GM19043 (cell line): ENCODE measurements at regions not wholly inside any gene's neighbourhood (a gene's known extent, or its start where the extent isn't known, plus 50 kb on each side); places are given as distances from the start of the nearest gene placed in this dataset.
"Not testable (repeated sequence)": the region's sequence is repeated elsewhere in the genome, so short reads cannot be mapped to it uniquely, and the experiment has no call there.

Source experiments
- ATAC-seq: cut with Tn5 transposase; IDR thresholded peaks from one replicate; pipeline ENCODE4 v1.9.1; 2021; ENCODE audit warnings: low read depth; ENCODE audit not compliant: unreplicated experiment

GRCh38 chr11:127996825-127997224 lies 590.5 kb downstream of the ETS1 start:
- no peak for ATAC-seq

GRCh38 chr11:127995921-127996320 lies 591.4 kb downstream of the ETS1 start:
- ATAC-seq: no peak

- ATAC-seq: no peak
Observed at GRCh38 chr11:127994736-127995135, 592.6 kb downstream of the ETS1 start.

GRCh38 chr11:127993788-127994187 lies 593.6 kb downstream of the ETS1 start:
- no peak for ATAC-seq

- ATAC-seq: no peak
Observed at GRCh38 chr11:127993281-127993680, 594.1 kb downstream of the ETS1 start.

GRCh38 chr11:127986073-127986472 lies 601.3 kb downstream of the ETS1 start:
- no peak for ATAC-seq

GRCh38 chr11:127972816-127973215 lies 614.5 kb downstream of the ETS1 start:
- no peak for ATAC-seq

- no peak for ATAC-seq
Observed at GRCh38 chr11:127971448-127971847, 615.9 kb downstream of the ETS1 start.

- no peak for ATAC-seq
Observed at GRCh38 chr11:127966821-127967220, 620.5 kb downstream of the ETS1 start.

GRCh38 chr11:127965939-127966668 lies 621.3 kb downstream of the ETS1 start:
- no peak for ATAC-seq

GRCh38 chr11:127962416-127962815 lies 624.9 kb downstream of the ETS1 start:
- no peak for ATAC-seq

GRCh38 chr11:127950162-127950561 lies 637.2 kb downstream of the ETS1 start:
- no peak for ATAC-seq

GRCh38 chr11:127943763-127944162 lies 643.6 kb downstream of the ETS1 start:
- ATAC-seq: no peak

GRCh38 chr11:127943152-127943551 lies 644.2 kb downstream of the ETS1 start:
- ATAC-seq: no peak

GRCh38 chr11:127941554-127941953 lies 645.8 kb downstream of the ETS1 start:
- ATAC-seq: not testable (repeated sequence)

GRCh38 chr11:127939000-127939399 lies 648.4 kb downstream of the ETS1 start:
- ATAC-seq: no peak

- no peak for ATAC-seq
Observed at GRCh38 chr11:127935081-127935480, 652.3 kb downstream of the ETS1 start.

- ATAC-seq: not testable (repeated sequence)
Observed at GRCh38 chr11:127933961-127934360, 653.4 kb downstream of the ETS1 start.

- no peak for ATAC-seq
Observed at GRCh38 chr11:127931803-127932202, 655.6 kb downstream of the ETS1 start.

GRCh38 chr11:127926721-127927120 lies 660.6 kb downstream of the ETS1 start:
- no peak for ATAC-seq

GRCh38 chr11:127925475-127925874 lies 661.9 kb downstream of the ETS1 start:
- ATAC-seq: no peak

- no peak for ATAC-seq
Observed at GRCh38 chr11:127919206-127920000, 668.0 kb downstream of the ETS1 start.
